GM23338 (cell line): ENCODE measurements at regions not wholly inside any gene's neighbourhood (a gene's known extent, or its start where the extent isn't known, plus 50 kb on each side); places are given as distances from the start of the nearest gene placed in this dataset.

Source experiments
- ATAC-seq: fragments of 200-7000 bp; cut with Tn5 transposase; 3 replicates; pipeline ENCODE4 v1.9.1; 2020
- DNase-seq: peaks from one replicate; pipeline ENCODE4 v3.0.0-alpha.2; 2015; ENCODE audit warnings: low spot score
- H2AFZ ChIP-seq: fragments of 200-600 bp; sonication (generic); 2 replicates; pipeline ENCODE4 v1.8.0; 2016; ENCODE audit warnings: antibody characterized with exemption, mild to moderate bottlenecking, moderate library complexity
- H3F3A ChIP-seq: fragments of 200-600 bp; sonication (generic); replicated peaks from 2 replicates; pipeline ENCODE4 v1.8.0; 2017; ENCODE audit warnings: antibody characterized with exemption, mixed run types, low read depth
- H3K27ac ChIP-seq: fragments of 200-600 bp; sonication (generic); 2 replicates; pipeline ENCODE4 v1.6.1; 2016; ENCODE audit warnings: low read depth
- H3K27me3 ChIP-seq: fragments of 200-600 bp; sonication (generic); 2 replicates; pipeline ENCODE4 v1.8.0; 2016; ENCODE audit warnings: mild to moderate bottlenecking, mixed run types, moderate library complexity; ENCODE audit not compliant: insufficient read depth
- H3K36me3 ChIP-seq: fragments of 200-600 bp; sonication (generic); 2 replicates; pipeline ENCODE4 v1.8.0; 2016; ENCODE audit warnings: mild to moderate bottlenecking; ENCODE audit not compliant: insufficient read depth
- H3K4me1 ChIP-seq: fragments of 200-600 bp; sonication (generic); 2 replicates; pipeline ENCODE4 v1.8.0; 2016; ENCODE audit warnings: mild to moderate bottlenecking, moderate library complexity; ENCODE audit not compliant: insufficient read depth
- H3K4me2 ChIP-seq: fragments of 200-600 bp; sonication (generic); 2 replicates; pipeline ENCODE4 v1.7.1; 2017; ENCODE audit warnings: mixed run types
- H3K4me3 ChIP-seq: fragments of 200-600 bp; sonication (generic); 2 replicates; pipeline ENCODE4 v1.6.1; 2016; ENCODE audit warnings: mixed run types
- H3K79me2 ChIP-seq: fragments of 200-600 bp; sonication (generic); replicated peaks from 2 replicates; pipeline ENCODE4 v1.8.0; 2017; ENCODE audit warnings: mild to moderate bottlenecking; ENCODE audit not compliant: insufficient read depth
- H3K9me2 ChIP-seq: fragments of 200-600 bp; sonication (generic); 2 replicates; pipeline ENCODE4 v1.8.0; 2017; ENCODE audit not compliant: insufficient read depth
- H4K20me1 ChIP-seq: fragments of 200-600 bp; sonication (generic); replicated peaks from 2 replicates; pipeline ENCODE4 v1.8.0; 2017; ENCODE audit warnings: mild to moderate bottlenecking; ENCODE audit not compliant: insufficient read depth
- H3K27ac Mint-ChIP-seq: 2 replicates; pipeline ENCODE4 v1.8.0; 2020; ENCODE audit warnings: inconsistent platforms, mild to moderate bottlenecking, moderate library complexity, mixed read lengths
- H3K27me3 Mint-ChIP-seq: 3 replicates; pipeline ENCODE4 v1.8.0; 2022; ENCODE audit warnings: low read depth, mild to moderate bottlenecking, moderate library complexity, mixed read lengths, inconsistent platforms; ENCODE audit not compliant: insufficient read depth, poor library complexity
- H3K36me3 Mint-ChIP-seq: 3 replicates; pipeline ENCODE4 v1.8.0; 2021; ENCODE audit warnings: low read depth, mild to moderate bottlenecking, inconsistent platforms, moderate library complexity, mixed read lengths
- H3K4me1 Mint-ChIP-seq: 3 replicates; pipeline ENCODE4 v1.8.0; 2020; ENCODE audit warnings: mild to moderate bottlenecking, inconsistent platforms, mixed read lengths
- H3K4me3 Mint-ChIP-seq: 3 replicates; pipeline ENCODE4 v1.8.0; 2021; ENCODE audit warnings: moderate library complexity, mild to moderate bottlenecking, inconsistent platforms, mixed read lengths
- H3K9me3 Mint-ChIP-seq: 3 replicates; pipeline ENCODE4 v1.8.0; 2020; ENCODE audit warnings: moderate library complexity, mild to moderate bottlenecking, inconsistent platforms, mixed read lengths
- CREB1 ChIP-seq: fragments of 250-450 bp; sonication (Bioruptor Pico); IDR thresholded peaks from 2 replicates; pipeline ENCODE4 v1.5.0; 2020; ENCODE audit warnings: low read depth, mild to moderate bottlenecking, moderate library complexity
- CTCF ChIP-seq, 2 experiments: fragments of 200-600 bp in 1 of 2; sonication (generic) in 1 of 2; conservative IDR thresholded peaks; 2 replicates each; pipeline versions ENCODE4 v1.5.1 to v1.6.1; 2016 to 2017; ENCODE audit warnings: antibody characterized with exemption in 2 of 2, low read depth in 2 of 2, mild to moderate bottlenecking in 2 of 2, moderate library complexity in 1 of 2
- ETS1 ChIP-seq: IDR thresholded peaks from 2 replicates; pipeline ENCODE4 v1.6.1; 2016; ENCODE audit warnings: antibody characterized with exemption
- EZH2 ChIP-seq: fragments of 200-600 bp; sonication (generic); IDR thresholded peaks from one replicate; pipeline ENCODE4 v1.8.0; 2017; ENCODE audit warnings: antibody characterized with exemption, mild to moderate bottlenecking, low read depth; ENCODE audit not compliant: unreplicated experiment
- EZH2phosphoT487 ChIP-seq: fragments of 200-600 bp; sonication (generic); IDR thresholded peaks from one replicate; pipeline ENCODE4 v1.8.1; 2018; ENCODE audit warnings: antibody characterized with exemption; ENCODE audit not compliant: unreplicated experiment
- JUNB ChIP-seq: IDR thresholded peaks from one replicate; pipeline ENCODE4 v1.6.1; 2016; ENCODE audit warnings: antibody characterized with exemption; ENCODE audit not compliant: unreplicated experiment
- NANOG ChIP-seq: IDR thresholded peaks from 2 replicates; pipeline ENCODE4 v1.6.1; 2016; ENCODE audit warnings: antibody characterized with exemption, borderline replicate concordance
- POLR2AphosphoS5 ChIP-seq: IDR thresholded peaks from 2 replicates; pipeline ENCODE4 v1.6.1; 2016; ENCODE audit warnings: antibody characterized with exemption, low read depth
- REST ChIP-seq: IDR thresholded peaks from one replicate; pipeline ENCODE4 v1.6.1; 2018; ENCODE audit warnings: antibody characterized with exemption; ENCODE audit not compliant: unreplicated experiment
- STAT1 ChIP-seq: IDR thresholded peaks from one replicate; pipeline ENCODE4 v1.6.1; 2016; ENCODE audit warnings: antibody characterized with exemption; ENCODE audit not compliant: unreplicated experiment
- ZNF114 ChIP-seq: fragments of 250-450 bp; sonication (Bioruptor Pico); IDR thresholded peaks from 2 replicates; pipeline ENCODE4 v1.5.0; 2020; ENCODE audit warnings: mild to moderate bottlenecking, moderate library complexity
- ZNF331 ChIP-seq: fragments of 250-450 bp; sonication (Bioruptor Pico); IDR thresholded peaks from 2 replicates; pipeline ENCODE4 v1.5.0; 2020; ENCODE audit warnings: low read depth, mild to moderate bottlenecking, moderate library complexity
- ZNF462 ChIP-seq: fragments of 250-450 bp; sonication (Bioruptor Pico); IDR thresholded peaks from 2 replicates; pipeline ENCODE4 v1.5.0; 2020; ENCODE audit warnings: mild to moderate bottlenecking, moderate library complexity

- no peaks in the 10 kb centered on the region for H3K36me3 ChIP-seq
- H3K27me3 Mint-ChIP-seq, result no peaks in the 10 kb centered on the region
- no peak overlapping the region for H2AFZ ChIP-seq
- no peak overlapping the region for H3K27ac ChIP-seq
- no peak for TF ChIP-seq ZNF462 (CRISPR knock-in tag)
- no peak for TF ChIP-seq REST
- no peak for TF ChIP-seq EZH2
- TF ChIP-seq POLR2AphosphoS5, result no peak
- no peak for TF ChIP-seq JUNB
- no peak for TF ChIP-seq ZNF114 (CRISPR knock-in tag)
- TF ChIP-seq NANOG, result no peak
- no peak for TF ChIP-seq CTCF (conservative IDR thresholded peaks at IDR 0.05; ENCODE audit: low read depth in 2 of 2)
- no peak for TF ChIP-seq EZH2phosphoT487
- TF ChIP-seq ETS1, result no peak
- TF ChIP-seq ZNF331, result no peak
- TF ChIP-seq STAT1, result no peak
- no peak for TF ChIP-seq CREB1 (CRISPR knock-in tag)
- no peak overlapping the region for H3K4me3 ChIP-seq
- no peaks in the 10 kb centered on the region for H3F3A ChIP-seq
- H3K9me3 Mint-ChIP-seq, result no peaks in the 10 kb centered on the region
- ATAC-seq (no peak), DNase-seq (no peak)
- no peak overlapping the region for H3K27ac Mint-ChIP-seq
- H3K4me1 ChIP-seq, result no peaks in the 10 kb centered on the region
- H3K36me3 Mint-ChIP-seq, result no peaks in the 10 kb centered on the region
- no peaks in the 10 kb centered on the region for H3K4me1 Mint-ChIP-seq
- no peaks in the 10 kb centered on the region for H3K79me2 ChIP-seq
- H3K9me2 ChIP-seq, result peaks cover 8% of the 10 kb centered on the region; the same call in 1 of the 2 replicates
- H3K4me3 Mint-ChIP-seq, result no peak overlapping the region
- H3K27me3 ChIP-seq, result no peaks in the 10 kb centered on the region
- H4K20me1 ChIP-seq, result no peaks in the 10 kb centered on the region
- no peak overlapping the region for H3K4me2 ChIP-seq
These were observed 258.3 kb downstream of the GATA3 start for GRCh38 chr10:8312781-8313180.
